IMR-90 (cell line): ENCODE measurements at regions not wholly inside any gene's neighbourhood (a gene's known extent, or its start where the extent isn't known, plus 50 kb on each side); places are given as distances from the start of the nearest gene placed in this dataset.

Experiments used
- ATAC-seq: fragments of 200-7000 bp; cut with Tn5 transposase; 2 replicates; pipeline ENCODE4 v1.9.1; 2020; ENCODE audit warnings: low read depth, mild to moderate bottlenecking, moderate library complexity
- BruUV-seq: library from RNA; stranded (reverse); fragments of 400-500 nt; replicated peaks from 2 replicates; lab custom pipeline; 2021; lab: Mats Ljungman, UMichigan
- CTCF ChIA-PET: fragments of 300-600 bp; formaldehyde crosslinking; extraction: SDS; loops from one replicate; lab custom pipeline; 2021; ENCODE audit warnings: antibody characterized with exemption; lab: Yijun Ruan, JAX
- POLR2A ChIA-PET: fragments of 300-600 bp; sonication (Branson Sonifier 250); formaldehyde crosslinking; loops from one replicate; lab custom pipeline; 2022; ENCODE audit warnings: antibody characterized with exemption; ENCODE audit not compliant: unreplicated experiment; lab: Charles Lee
- DNase-seq: peaks from one replicate; pipeline ENCODE4 v3.0.0; 2013
- H2AFZ ChIP-seq: replicated peaks from 2 replicates; pipeline ENCODE3; 2013; ENCODE audit warnings: low read length, mild to moderate bottlenecking; ENCODE audit not compliant: poor library complexity
- H2AK5ac ChIP-seq: 2 replicates; pipeline ENCODE4 v1.6.1; 2013; ENCODE audit warnings: low read depth, low read length, inconsistent platforms
- H2AK9ac ChIP-seq: replicated peaks from 2 replicates; pipeline ENCODE3; 2013; ENCODE audit warnings: mild to moderate bottlenecking, low read depth, low read length, moderate library complexity; ENCODE audit not compliant: poor library complexity
- H2BK120ac ChIP-seq: 2 replicates; pipeline ENCODE4 v1.6.1; 2013; ENCODE audit warnings: low read depth, low read length, inconsistent platforms
- H2BK15ac ChIP-seq: 3 replicates; pipeline ENCODE4 v1.6.1; 2013; ENCODE audit warnings: low read depth, low read length, inconsistent platforms
- H2BK20ac ChIP-seq: 2 replicates; pipeline ENCODE4 v1.6.1; 2013; ENCODE audit warnings: low read depth, mild to moderate bottlenecking, inconsistent platforms, low read length, moderate library complexity
- H2BK5ac ChIP-seq: 2 replicates; pipeline ENCODE4 v1.6.1; 2013; ENCODE audit warnings: mild to moderate bottlenecking, low read depth, low read length, inconsistent platforms; ENCODE audit not compliant: poor library complexity, severe bottlenecking
- H3K14ac ChIP-seq: replicated peaks from 2 replicates; pipeline ENCODE4 v1.6.1; 2013; ENCODE audit warnings: low read depth, low read length, inconsistent platforms
- H3K18ac ChIP-seq: 2 replicates; pipeline ENCODE4 v1.6.1; 2013; ENCODE audit warnings: low read depth, low read length, control low read depth
- H3K23ac ChIP-seq: 2 replicates; pipeline ENCODE4 v1.6.1; 2013; ENCODE audit warnings: low read depth, low read length, inconsistent platforms
- H3K27ac ChIP-seq: 2 replicates; pipeline ENCODE4 v1.5.1; 2013; ENCODE audit warnings: mild to moderate bottlenecking, control low read depth, low read length; ENCODE audit not compliant: insufficient read depth
- H3K27me3 ChIP-seq: 2 replicates; pipeline ENCODE4 v1.6.1; 2013; ENCODE audit warnings: low read length; ENCODE audit not compliant: control insufficient read depth, insufficient read depth
- H3K36me3 ChIP-seq: 2 replicates; pipeline ENCODE4 v1.6.1; 2013; ENCODE audit warnings: low read length, mixed read lengths; ENCODE audit not compliant: control insufficient read depth, insufficient read depth
- H3K4ac ChIP-seq: 2 replicates; pipeline ENCODE4 v1.6.1; 2013; ENCODE audit warnings: low read depth, low read length, inconsistent platforms
- H3K4me1 ChIP-seq: 2 replicates; pipeline ENCODE4 v1.6.1; 2013; ENCODE audit warnings: low read length, mixed read lengths; ENCODE audit not compliant: control insufficient read depth, insufficient read depth
- H3K4me2 ChIP-seq: 2 replicates; pipeline ENCODE4 v1.6.1; 2013; ENCODE audit warnings: low read depth, mild to moderate bottlenecking, control low read depth, low read length, moderate library complexity
- H3K4me3 ChIP-seq: 2 replicates; pipeline ENCODE4 v1.5.1; 2013; ENCODE audit warnings: low read depth, mild to moderate bottlenecking, control low read depth, low read length, moderate library complexity; ENCODE audit not compliant: insufficient read depth
- H3K56ac ChIP-seq: 2 replicates; pipeline ENCODE4 v1.6.1; 2013; ENCODE audit warnings: low read length, inconsistent platforms; ENCODE audit not compliant: insufficient read depth; ENCODE audit errors: extremely low read depth
- H3K79me1 ChIP-seq, 2 experiments: 2 replicates each; pipeline ENCODE4 v1.6.1; 2013; ENCODE audit warnings: low read length in 2 of 2, inconsistent platforms in 1 of 2, low read depth in 1 of 2
- H3K9ac ChIP-seq: 2 replicates; pipeline ENCODE4 v1.6.1; 2013; ENCODE audit warnings: low read depth, low read length, control low read depth
- H3K9me1 ChIP-seq: 2 replicates; pipeline ENCODE4 v1.6.1; 2013; ENCODE audit warnings: low read length, inconsistent platforms; ENCODE audit not compliant: insufficient read depth
- H3K9me3 ChIP-seq: 2 replicates; pipeline ENCODE4 v1.6.1; 2013; ENCODE audit warnings: low read length; ENCODE audit not compliant: control insufficient read depth, insufficient read depth
- H4K20me1 ChIP-seq: 2 replicates; pipeline ENCODE4 v1.6.1; 2013; ENCODE audit warnings: low read length, inconsistent platforms; ENCODE audit not compliant: insufficient read depth
- H4K5ac ChIP-seq: 2 replicates; pipeline ENCODE4 v1.6.1; 2013; ENCODE audit warnings: mild to moderate bottlenecking, low read depth, low read length, control low read depth
- H4K8ac ChIP-seq, 2 experiments: 2 replicates each; pipeline ENCODE4 v1.6.1; 2013; ENCODE audit warnings: low read depth in 2 of 2, low read length in 2 of 2, control low read depth in 1 of 2, inconsistent platforms in 1 of 2
- H4K91ac ChIP-seq: 2 replicates; pipeline ENCODE4 v1.6.1; 2013; ENCODE audit warnings: low read depth, low read length, inconsistent platforms; ENCODE audit not compliant: insufficient read depth
- BHLHE40 ChIP-seq: fragments of 150-350 bp; IDR thresholded peaks from 2 replicates; pipeline ENCODE4 v1.6.1; 2016; ENCODE audit warnings: mild to moderate bottlenecking, low read depth, low read length
- CHD1 ChIP-seq: IDR thresholded peaks from 2 replicates; pipeline ENCODE4 v1.6.1; 2012; ENCODE audit warnings: low read depth, low read length, improper control_type of control experiment
- ELK1 ChIP-seq: fragments of 150-350 bp; IDR thresholded peaks from 2 replicates; pipeline ENCODE4 v1.6.1; 2016; ENCODE audit warnings: low read depth, mild to moderate bottlenecking, low read length, moderate library complexity, borderline replicate concordance
- FOS ChIP-seq: fragments of 150-350 bp; IDR thresholded peaks from 2 replicates; pipeline ENCODE4 v1.6.1; 2016; ENCODE audit warnings: low read depth, low read length
- MXI1 ChIP-seq: IDR thresholded peaks from 2 replicates; pipeline ENCODE4 v1.6.1; 2012; ENCODE audit warnings: low read depth, mild to moderate bottlenecking, low read length, moderate library complexity, borderline replicate concordance
- NFE2L2 ChIP-seq: fragments of 150-350 bp; IDR thresholded peaks from 2 replicates; pipeline ENCODE4 v1.6.1; 2016; ENCODE audit warnings: low read depth, mild to moderate bottlenecking, low read length
- RAD21 ChIP-seq: IDR thresholded peaks from 2 replicates; pipeline ENCODE4 v1.6.1; 2012; ENCODE audit warnings: low read length, improper control_type of control experiment
- USF2 ChIP-seq: fragments of 150-350 bp; IDR thresholded peaks from 2 replicates; pipeline ENCODE4 v1.6.1; 2017; ENCODE audit warnings: mild to moderate bottlenecking, antibody characterized with exemption, low read length, low read depth
- WGBS, 2 experiments: methylation state at CpG; one replicate each; pipeline versions ENCODE4 v1.1.5 to v1.1.7; 2013; ENCODE audit warnings: missing lambda C conversion rate in 2 of 2; ENCODE audit not compliant: insufficient read length in 1 of 2; ENCODE audit errors: extremely low coverage in 2 of 2; 5-methylcytosine and 5-hydroxymethylcytosine counted together
- dilution Hi-C: fragments of 300-500 bp; cut with HindIII; formaldehyde crosslinking; loops from one replicate; pipeline ENCODE4 v1.14.3; 2018; ENCODE audit warnings: low sequenced_read_pairs; ENCODE audit not compliant: unreplicated experiment
- in situ Hi-C: fragments of 300-500 bp; cut with MboI; formaldehyde crosslinking; loops from 3 replicates; pipeline ENCODE4 v1.14.3; 2019; ENCODE audit warnings: low sequenced_read_pairs, inconsistent platforms, mixed read lengths
- intact Hi-C: fragments of 100-400 bp; cut with micrococcal nuclease; formaldehyde crosslinking; loops from 2 replicates; pipeline ENCODE4 v1.10.0; 2022

DNA sequence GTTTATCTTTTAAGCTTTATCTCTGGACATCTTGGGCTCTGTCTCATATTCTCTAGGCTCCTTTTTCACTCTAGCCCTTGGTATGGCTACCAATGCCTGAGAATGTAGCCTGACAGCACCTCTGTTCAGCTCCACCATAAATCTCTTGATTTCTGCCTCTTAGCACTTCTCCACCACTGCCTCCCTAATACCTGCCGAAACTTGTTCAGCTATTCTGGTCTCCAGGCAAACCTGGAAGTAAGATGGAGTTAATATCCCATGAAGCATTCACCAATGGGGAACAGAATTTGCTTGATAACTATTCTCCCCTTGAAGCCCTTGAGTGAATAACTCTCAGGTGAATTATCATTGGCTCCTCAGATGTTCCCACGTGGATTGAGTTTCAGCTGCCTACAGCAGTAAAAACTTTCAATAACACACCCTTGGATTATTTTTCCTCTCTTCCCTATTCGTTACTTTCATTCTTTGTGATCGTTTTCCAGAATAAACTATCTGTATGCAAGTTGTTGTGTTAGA lies 145.6 kb downstream of the EVA1A start:
- H3K9ac ChIP-seq, result no peak overlapping the region
- no peaks in the 10 kb centered on the region for H3K9me1 ChIP-seq
- H3K4me1 ChIP-seq, result no peaks in the 10 kb centered on the region
- no peak overlapping the region for H3K14ac ChIP-seq
- peaks cover 33% of the 10 kb centered on the region for H3K27me3 ChIP-seq
- H2BK20ac ChIP-seq, result no peak overlapping the region
- H4K91ac ChIP-seq, result no peak overlapping the region
- TF ChIP-seq NFE2L2, result no peak
- no peak for TF ChIP-seq CHD1
- no peak for TF ChIP-seq MXI1
- no peak for TF ChIP-seq USF2
- no peak for TF ChIP-seq ELK1
- no peak for TF ChIP-seq BHLHE40
- TF ChIP-seq RAD21, result no peak
- no peak for TF ChIP-seq FOS
- BruUV-seq, result no TSS peak
- no peak overlapping the region for H2BK15ac ChIP-seq
- ATAC-seq (no peak), DNase-seq (no peak)
- H2AK9ac ChIP-seq, result no peak overlapping the region
- no peak overlapping the region for H2BK120ac ChIP-seq
- H3K56ac ChIP-seq, result no peak overlapping the region
- no peaks in the 10 kb centered on the region for H4K20me1 ChIP-seq
- intact Hi-C loops, result loop anchor here (1.0 to 5.0 kb wide), 3 partner anchors 35 to 53 kb away; no protein-coding TSS in a partner anchor
- in situ Hi-C loops, result loop anchor here (25.0 kb wide), 1 partner anchor 728 kb away; no protein-coding TSS in a partner anchor
- H3K4ac ChIP-seq, result no peak overlapping the region
- no peak overlapping the region for H4K8ac ChIP-seq
- H3K18ac ChIP-seq, result no peak overlapping the region
- H2AFZ ChIP-seq, result no peak overlapping the region
- no peak overlapping the region for H3K4me2 ChIP-seq
- H3K36me3 ChIP-seq, result no peaks in the 10 kb centered on the region
- no peak overlapping the region for H3K27ac ChIP-seq
- POLR2A ChIA-PET, result no interaction called here
- no peak overlapping the region for H3K23ac ChIP-seq
- dilution Hi-C loops, result no loop called here
- CTCF ChIA-PET, result no interaction called here
- H3K9me3 ChIP-seq, result no peaks in the 10 kb centered on the region
- no CpG with 5 or more reads among the region's 4 CpGs for WGBS, 2 experiments
- no peak overlapping the region for H4K5ac ChIP-seq
- H2BK5ac ChIP-seq, result no peak overlapping the region
- no peak overlapping the region for H2AK5ac ChIP-seq
- no peak overlapping the region for H3K4me3 ChIP-seq
- no peaks in the 10 kb centered on the region for H3K79me1 ChIP-seq
